COLO829 (cell line): ENCODE measurements at regions not wholly inside any gene's neighbourhood (a gene's known extent, or its start where the extent isn't known, plus 50 kb on each side); places are given as distances from the start of the nearest gene placed in this dataset.
A peak's percentile ranks its signal among the peaks of the same experiment; 100 is the strongest.
"Not testable (repeated sequence)": the region's sequence is repeated elsewhere in the genome, so short reads cannot be mapped to it uniquely, and the experiment has no call there.

Experiments
- DNase-seq: peaks from one replicate; pipeline ENCODE4 v3.0.0; 2012; ENCODE audit warnings: low spot score

DNA sequence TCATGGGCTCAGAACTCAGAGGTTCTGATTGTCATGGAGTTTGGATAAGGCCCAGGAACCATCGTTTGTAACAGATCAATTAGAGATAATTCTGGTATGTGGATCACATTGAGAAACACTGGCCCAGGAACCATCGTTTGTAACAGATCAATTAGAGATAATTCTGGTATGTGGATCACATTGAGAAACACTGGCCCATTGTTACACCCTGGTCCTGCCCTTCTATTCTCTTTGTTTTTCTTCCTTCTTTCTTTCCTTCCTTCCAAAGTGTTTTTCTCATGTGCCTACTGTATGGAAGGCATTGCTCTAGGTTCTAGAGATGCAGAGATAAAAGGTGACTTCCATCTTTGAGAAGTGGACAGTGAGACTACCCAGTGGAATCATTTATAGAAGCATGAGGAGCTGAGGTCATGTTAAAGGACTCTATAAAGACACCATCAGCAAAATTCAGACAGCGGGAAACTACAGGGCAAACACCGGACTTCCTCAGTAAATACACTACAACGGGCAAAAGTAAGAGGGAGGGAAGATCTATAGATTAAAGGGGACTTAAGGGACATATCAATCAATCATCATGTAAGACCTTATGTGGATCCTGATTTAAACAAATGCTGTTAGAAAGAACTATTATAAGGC, 153.8 kb downstream of the UNC5CL start:
- DNase-seq = no peak

DNA sequence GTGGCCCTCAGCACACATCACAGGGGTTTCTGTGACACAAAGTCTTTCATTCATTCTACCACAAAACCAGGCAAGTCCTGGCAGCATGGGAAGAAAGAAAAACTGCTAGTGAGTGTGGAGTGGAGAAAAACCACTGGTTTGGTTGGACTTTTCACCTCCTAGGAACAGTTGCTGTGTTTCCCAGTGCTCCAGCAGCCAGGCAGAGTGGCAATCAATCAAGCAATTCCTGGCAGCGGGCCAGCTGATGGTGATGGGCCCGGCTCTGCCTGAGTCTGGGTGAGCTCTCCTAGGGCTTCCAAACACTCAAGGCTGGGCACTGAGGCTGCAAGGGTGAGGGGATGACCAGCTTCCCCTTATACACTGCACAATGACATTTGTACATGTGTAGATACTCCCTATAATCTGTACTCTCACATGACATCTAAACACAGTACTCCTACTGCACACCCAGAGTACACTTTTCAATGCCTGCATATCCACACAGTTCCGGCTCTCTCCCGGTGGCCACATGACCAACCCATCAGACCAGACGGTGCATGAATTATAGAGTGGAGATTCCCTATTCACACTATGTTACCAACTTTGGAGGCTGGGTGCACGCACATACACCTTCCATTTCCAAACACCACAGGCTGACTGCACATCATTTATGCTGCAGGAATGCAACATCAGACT, 156.6 kb downstream of the UNC5CL start:
- no peak for DNase-seq

DNA sequence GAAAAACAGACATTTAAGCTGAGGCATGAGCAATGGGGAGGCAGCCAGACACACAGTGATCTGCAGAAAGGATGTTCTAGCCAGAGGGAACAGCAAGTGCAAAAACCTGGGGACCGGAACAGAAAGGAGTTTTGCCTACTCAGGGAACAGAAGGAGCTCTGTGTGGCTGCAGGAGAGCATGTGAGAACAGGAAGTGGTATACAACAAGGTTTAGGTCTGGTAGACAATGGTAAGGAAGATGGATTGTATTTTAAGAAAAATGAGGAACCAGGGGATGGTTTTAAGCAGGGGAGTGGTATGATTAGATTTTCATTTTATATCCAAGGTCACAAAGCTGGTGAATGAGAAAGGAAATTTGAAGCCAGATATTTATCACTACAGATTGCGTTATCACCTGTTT, 157.5 kb downstream of the UNC5CL start:
- no peak for DNase-seq

DNA sequence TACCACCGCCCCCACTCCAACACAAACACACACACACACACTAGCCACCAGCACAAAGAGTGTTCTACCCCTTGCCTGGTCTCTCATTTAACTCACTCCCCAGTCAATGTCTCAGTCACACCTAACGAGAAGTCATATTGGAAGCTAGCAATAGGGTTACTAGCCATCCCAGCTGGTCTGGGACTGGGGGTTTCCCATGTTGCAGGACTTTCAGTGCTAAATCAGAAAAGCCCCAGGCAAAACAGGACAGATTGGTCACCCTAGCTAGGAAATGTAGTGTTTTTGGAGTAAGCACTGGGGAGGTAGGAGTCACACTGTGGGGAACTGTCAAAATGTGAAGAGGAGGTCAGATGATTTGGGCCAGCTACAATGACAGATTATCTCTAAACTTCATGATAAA, 158.1 kb downstream of the UNC5CL start:
- no peak for DNase-seq

DNA sequence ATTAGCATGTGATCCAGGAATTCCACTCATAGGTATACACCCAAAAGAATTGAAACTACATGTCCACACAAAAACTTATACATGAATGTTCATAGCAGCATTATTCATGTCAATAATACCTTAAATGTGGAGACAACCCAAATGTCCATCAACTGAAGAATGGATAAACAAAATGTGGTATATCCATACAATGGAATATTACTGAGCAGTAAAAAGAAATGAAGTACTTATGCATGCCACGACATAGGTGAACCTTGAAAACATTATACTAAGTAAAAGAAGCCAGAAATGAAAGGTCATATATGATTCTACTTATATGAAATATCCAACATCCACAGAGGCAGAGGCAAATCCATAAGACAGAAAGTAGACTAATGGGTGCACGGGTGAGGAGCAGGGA, 159.9 kb downstream of the UNC5CL start:
- DNase-seq = no peak

DNA sequence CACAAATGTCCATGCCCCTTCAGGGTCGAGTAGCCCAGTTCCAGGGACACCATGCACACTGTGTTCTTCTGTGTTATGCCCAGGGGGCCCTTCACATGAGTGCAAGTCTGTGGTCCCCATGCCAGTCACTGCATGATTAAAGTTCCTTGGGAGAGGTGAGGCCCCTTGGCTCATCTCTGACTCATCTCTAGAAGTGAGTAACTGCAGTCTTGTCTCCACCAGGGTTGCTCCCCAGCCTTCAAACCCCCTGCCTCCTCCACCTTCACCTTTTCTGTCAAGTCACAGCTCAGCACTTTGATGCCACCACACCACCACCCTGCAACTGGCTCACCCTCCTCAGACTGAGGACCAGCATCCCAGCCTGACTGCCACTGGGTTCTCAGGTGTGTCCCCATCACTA, 161.7 kb downstream of the UNC5CL start:
- DNase-seq = no peak

DNA sequence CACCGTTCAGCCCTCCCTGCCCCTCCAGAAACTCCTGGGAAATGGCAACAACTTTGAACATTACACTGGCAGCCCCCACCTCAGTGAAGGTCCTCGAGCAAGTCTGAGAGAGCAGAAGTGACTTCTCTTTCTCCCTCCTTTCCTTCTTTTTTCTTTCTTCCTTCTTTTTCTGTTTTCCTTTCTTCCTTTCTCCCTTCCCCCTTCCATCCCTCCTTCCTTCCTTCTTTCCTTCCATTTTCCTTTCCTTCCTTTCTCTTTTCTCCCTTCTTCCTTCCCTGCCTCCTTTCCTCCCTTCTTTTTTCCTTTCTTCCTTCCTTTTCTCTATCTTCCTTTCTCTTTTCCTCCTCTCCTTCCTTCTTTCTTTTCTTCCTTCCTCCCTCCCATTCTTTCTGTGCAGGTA, 162.7 kb downstream of the UNC5CL start:
- DNase-seq = no peak

DNA sequence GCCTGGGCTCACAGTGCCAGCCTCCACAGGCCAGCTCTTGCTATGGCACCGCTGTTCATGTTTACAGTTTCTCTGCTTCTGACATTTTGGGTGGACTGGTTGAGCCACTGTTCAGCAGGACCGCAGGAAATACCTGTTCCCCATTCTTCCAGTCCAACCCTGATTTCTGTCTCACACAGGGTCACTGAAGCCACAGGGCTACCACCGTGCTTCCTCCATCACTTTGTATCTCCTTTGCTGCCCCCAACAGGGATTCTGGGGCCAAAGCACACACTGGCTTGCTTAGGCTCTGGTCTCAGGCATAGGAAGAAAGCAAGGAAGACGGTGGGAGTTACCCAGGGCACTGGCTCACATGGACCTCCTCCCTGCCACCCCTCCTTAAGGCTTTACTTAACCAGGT, 164.5 kb downstream of the UNC5CL start:
- DNase-seq = no peak

DNA sequence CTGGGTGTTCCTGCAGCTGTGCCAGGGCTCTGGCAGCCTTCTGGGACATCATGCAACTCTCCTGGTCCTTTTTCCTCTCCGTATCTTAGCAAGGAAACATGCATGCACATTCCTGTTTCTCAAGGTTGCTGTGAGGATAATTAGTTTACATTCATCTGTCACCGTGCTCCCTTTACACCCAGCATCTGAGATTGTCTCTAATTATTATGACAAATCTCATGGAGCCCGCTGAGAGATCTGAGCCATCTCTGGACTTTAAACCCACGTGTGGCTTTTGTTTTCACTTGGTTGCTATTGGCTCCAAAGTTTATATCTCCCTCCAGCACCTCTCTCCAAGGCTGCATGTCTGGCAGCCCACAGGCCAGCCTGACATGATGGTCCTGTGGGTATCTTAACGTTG, 167.6 kb downstream of the UNC5CL start:
- DNase-seq = no peak

DNA sequence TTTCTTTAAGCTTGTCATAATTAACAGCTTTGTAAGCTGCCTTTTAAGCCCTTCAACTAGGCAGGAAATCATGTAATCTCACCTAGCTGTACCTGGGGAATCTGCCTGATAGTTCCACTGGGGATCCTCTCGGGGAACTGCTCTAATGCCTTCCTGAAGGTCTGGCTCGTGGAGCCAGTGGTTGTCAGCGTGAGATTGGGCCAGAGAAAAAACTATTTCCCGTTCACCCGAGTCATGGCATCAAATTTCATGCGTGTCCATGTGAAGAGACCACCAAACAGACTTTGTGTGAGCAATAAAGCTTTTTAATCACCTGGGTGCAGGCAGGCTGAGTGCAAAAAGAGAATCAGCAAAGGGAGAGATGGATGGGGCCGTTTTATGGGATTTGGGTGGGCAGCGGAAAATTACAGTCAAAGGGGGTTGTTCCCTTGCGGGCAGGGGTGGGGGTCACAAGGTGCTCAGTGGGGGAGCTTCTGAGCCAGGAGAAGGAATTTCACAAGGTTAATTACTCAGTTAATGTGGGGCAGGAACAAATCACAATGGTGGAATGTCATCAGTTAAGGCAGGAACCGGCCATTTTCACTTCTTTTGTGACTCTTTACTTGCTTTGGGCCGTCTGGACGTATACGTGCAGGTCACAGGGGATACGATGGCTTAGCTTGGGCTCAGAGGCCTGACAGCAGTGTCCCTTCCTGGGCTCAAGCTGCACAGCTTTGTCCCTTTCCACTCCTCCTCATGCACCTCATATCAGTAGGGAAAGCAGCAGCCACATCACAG, 170.7 kb downstream of the UNC5CL start:
- not testable (repeated sequence) for DNase-seq

DNA sequence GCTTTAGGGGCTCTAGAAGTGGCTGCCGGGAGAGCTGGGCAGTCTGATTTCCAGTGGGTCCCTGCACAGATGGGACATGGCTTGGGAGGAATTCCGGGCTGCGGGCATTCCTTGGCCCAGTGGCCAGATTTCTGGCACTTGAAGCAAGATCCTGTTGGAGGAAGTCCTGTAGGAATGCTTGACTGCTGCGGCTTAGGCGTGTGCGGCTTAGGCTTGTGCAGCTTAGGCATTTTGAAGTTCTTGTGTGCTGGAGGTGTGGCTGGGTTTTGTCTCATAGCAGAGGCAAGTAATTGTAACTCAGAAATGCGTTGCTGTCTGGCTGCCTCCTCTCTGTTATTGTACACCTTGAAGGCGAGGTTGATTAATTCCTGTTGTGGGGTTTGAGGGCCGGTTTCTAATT, 171.5 kb downstream of the UNC5CL start:
- not testable (repeated sequence) for DNase-seq

DNA sequence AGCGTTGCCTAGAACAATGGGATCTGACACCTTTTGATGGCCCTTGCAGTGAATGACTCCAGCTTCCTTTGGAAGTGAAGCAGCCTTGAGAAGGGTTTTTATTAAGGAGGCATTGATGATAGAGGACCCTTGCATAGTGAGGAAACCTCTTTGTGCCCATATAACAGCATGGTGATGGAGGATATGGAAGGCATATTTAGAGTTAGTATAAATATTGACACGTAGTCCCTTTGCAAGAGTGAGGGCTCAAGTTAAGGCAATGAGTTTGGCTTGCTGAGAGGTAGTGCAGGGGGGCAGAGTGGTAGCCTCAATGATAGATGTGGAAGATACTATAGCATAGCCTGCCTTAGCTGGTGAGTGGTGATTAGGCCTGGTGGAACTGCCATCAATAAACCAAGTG, 173.8 kb downstream of the UNC5CL start:
- DNase-seq = not testable (repeated sequence)

DNA sequence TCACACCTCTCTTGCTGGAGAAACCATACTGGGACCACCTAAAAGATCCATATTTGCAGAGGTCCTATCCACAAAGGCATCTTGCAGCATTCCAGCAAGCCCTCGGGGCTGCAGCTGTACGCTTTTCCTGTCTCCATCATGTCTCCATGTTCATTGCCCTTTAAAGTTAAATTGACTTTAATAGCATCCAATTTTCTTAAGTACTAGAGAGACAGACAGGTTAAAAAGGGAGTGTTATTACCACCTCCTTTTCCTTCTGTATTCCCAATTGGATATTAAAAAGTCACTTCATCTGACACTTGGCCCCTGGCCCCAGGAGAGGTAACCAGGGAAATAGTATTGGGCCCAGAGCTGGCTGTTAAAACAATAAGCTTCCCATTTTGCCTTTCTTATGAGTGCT, 178.6 kb downstream of the UNC5CL start:
- no peak for DNase-seq

DNA sequence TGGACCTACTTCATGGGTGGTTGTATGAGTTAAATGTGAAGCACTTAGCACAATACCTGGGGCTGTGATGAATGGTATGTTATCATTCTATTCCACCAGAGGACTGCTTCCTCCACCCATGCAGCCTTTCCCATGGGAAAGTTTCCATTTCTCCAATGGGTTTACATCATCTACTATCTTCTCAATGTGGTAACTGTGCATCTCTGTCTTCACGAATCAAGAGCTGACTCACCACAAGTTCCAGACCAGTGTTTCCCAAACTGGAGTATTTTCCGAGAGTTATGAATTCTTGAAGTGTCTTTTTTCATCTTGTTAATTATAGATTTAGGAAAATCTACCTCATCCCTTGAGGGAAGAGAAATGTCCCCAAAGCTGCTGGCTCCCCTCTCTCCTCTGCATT, 182.8 kb downstream of the UNC5CL start:
- DNase-seq = no peak

DNA sequence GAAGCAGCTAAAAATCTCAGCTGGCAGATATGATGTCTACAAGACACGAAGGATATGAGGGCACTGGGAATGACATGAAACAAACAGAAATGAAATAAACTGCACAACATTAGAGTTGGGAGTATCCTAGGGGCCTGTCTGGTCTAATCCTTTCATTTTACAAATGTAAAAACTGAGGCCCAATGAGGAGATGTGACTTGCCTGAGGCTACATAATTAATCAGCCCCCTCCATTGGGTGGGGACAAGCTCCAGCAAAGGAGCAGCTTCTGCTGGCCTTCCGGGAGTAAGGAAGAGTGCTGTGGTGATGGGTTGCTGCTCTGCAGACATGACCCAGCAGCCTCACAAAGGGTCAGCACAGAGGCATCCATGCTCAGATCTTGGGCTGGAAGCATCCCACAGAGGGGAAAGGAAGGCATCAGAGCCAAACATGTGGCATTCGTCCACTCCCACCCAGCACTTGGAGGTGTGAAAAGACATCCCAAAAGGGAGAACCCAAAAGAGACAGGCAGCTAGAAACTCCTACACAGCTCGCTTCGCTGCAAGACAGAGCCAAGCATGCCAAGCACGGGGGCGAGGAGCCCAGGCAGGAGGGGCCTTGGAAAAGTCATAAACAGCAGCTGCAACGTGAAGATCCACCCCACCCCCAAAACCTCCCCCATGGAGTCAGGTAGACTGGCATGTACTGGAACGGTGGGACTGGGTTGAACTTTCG, 183.7 kb downstream of the UNC5CL start:
- DNase-seq = no peak

DNA sequence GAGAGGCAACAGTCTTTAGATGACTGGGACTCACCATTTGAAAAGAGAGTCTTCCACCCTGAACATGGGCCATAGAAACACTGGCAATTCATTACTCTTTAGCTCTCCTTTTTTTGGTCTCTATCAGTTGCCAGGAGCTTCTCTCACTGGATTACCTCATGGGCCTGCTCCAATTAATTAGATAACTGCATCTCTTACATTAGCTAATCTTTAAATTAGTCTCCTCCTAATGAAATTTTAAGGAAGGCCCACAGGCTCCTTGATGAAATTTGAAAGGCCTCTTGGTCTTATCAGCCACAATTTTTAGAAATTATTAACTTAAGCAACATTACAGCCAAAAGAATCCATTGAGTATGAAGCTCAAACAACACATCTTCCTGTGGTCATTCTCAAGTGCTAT, 184.4 kb downstream of the UNC5CL start:
- no peak for DNase-seq

DNA sequence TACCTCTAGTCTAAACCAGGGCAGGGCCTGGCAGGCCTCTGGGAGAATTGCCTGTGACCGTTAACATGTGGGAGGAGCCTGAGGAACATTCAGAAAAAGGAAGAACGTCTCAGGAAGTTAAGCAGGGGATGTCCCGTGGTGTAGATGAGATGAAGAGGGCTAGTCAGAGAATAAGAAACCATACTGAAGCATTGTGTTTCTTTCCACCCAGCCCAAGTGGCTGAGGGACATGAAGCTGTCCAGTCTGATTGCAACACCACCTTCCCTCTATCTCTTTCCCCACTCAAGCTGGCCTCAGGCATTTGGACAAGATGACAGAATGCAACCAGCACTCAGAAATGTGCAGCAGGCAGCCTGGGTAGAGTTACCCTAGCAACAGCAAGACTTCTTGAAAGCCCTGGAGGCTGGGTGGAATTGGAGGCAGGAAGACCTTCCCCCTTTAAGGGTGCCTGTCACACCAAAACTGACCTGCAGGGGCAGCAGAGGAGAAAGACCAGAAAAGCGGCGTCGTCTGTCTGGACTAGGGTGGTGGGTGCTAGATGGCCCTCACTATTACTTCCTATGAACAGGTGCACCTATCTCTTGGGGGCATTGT, 186.1 kb downstream of the UNC5CL start:
- DNase-seq = no peak

DNA sequence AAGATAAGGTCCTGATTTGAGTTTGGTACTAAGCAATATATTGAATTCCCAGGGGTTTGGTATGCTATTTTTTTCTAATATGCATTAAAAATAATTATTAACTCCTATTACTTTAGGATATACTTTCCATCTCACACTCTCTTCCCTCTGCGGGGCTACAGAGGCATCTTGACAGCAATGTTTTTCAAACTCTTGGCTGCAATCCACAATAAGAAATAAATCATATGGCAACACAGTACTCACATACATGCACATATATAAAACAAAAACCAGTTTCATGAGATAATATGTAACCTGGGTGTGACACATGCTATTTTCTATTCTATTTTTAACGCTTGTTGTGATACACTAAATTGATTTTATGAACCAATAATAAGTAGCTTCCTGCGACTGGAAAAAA, 189.5 kb downstream of the UNC5CL start:
- no peak for DNase-seq

DNA sequence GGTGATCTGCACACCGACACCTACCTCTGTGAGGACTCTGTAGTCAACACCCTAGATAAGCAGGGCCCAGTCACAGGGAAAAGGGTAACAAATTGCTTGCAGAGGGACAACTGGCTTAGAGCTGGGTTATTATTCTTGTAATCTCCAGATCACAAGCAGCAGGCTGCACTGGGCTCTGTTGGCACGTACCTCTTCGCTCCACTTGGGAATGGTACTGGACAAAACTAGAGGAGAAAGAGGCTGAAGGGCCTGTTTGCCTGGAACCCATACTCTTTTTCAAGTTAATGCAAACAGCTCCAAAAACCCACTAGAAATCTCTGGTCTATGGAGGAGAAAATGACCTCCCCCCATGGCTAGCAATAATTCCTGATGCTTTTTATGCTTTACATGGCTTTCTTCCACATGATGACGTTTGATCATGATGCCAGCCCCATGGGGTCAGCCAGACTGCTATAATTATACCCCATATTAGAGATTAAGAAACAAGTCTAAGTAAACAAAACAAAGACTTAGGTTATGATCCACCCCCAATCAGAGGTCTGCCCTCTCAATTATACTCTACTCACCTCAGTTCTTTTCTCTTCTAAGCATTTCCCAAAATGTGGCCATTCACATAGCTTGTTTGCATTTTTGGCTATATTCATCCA, 190.0 kb downstream of the UNC5CL start:
- DNase-seq = no peak

DNA sequence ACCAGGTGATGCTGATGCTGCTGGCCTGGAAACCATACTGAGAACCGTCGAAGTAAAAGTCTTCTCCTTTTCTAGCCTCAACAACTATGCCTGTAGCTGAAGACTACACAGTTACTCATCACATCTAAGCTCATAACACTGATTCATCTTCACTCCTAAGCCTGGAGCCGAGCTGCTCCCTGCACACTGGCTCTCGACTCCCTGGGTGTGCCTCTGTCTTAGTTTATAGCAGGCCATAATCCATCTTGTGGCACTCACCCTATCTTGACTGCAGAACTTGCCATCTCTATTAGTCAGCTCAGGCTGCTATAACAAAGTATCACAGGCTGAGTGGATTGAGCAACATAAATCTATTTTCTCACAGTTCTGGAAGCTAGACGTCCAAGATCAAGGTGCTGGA, 191.0 kb downstream of the UNC5CL start:
- DNase-seq = no peak

DNA sequence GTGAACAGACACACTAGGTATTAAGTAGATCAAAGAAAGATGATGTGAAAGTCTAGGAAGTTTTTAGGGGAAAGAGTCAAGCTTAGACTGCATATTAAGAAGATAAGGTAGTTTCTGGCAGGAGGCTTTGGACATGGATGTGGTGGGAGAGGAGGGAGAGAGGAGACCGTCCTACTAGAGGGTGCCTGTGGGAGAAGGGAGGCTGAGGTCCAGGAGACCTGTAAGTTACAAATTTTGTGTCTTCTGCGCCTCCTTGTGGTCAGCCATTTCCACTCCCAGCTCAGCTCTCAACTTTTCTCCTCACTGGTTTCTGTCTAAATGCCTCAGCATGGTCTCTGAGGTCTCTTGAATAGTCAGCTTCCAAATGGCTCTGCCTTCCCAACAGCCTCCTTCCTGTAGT, 193.5 kb downstream of the UNC5CL start:
- peak; percentile 57 for DNase-seq

DNA sequence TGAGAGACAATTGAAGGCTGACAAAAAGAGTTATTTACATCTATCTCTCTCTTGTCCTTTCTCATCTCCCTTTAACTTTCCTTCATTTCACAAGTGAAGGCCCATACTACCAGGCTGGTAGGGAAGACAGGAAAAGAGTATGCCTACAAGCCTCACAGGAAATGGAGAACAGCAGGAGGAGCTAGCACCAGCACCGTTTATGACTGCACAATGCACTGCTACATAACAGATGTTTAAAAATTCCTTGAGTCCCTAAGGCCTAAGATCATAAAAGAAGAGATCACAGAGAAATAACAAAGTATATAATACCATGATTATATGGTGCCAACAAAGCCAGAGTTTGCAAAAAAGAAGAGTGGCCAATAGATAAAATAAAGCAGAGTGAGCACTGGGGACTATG, 194.8 kb downstream of the UNC5CL start:
- no peak for DNase-seq
